Right lobe of liver (tissue), 4 donors: ENCODE measurements at regions not wholly inside any gene's neighbourhood (a gene's known extent, or its start where the extent isn't known, plus 50 kb on each side); places are given as distances from the start of the nearest gene placed in this dataset.

Experiments used
- CTCF ChIP-seq, 4 donors: fragments of 200-600 bp in 3 of 4; fragments of 450-650 bp in 1 of 4; IDR thresholded peaks; one replicate each; pipeline versions ENCODE4 v1.5.1 to v1.8.0; 2016 to 2022; ENCODE audit warnings: antibody characterized with exemption in 4 of 4, mild to moderate bottlenecking in 2 of 4
- POLR2A ChIP-seq: fragments of 450-650 bp; IDR thresholded peaks from one replicate; pipeline ENCODE4 v1.6.1; 2017; ENCODE audit warnings: antibody characterized with exemption, mild to moderate bottlenecking
- donor health status: DM: no; HTN: no; CAD: no.
- donor health status: DM: no; HTN: no; CAD: no.
- donor health status: DM: no; HTN: yes; CAD: no.

- no peak for TF ChIP-seq CTCF (IDR thresholded peaks at IDR 0.05)
- no peak for TF ChIP-seq POLR2A
Observed at GRCh38 chr10:109127363-109127762, 795.9 kb downstream of the XPNPEP1 start.
